ENCODE measurements at regions not wholly inside any gene's neighbourhood (a gene's known extent, or its start where the extent isn't known, plus 50 kb on each side); places are given as distances from the start of the nearest gene placed in this dataset.

DNA sequence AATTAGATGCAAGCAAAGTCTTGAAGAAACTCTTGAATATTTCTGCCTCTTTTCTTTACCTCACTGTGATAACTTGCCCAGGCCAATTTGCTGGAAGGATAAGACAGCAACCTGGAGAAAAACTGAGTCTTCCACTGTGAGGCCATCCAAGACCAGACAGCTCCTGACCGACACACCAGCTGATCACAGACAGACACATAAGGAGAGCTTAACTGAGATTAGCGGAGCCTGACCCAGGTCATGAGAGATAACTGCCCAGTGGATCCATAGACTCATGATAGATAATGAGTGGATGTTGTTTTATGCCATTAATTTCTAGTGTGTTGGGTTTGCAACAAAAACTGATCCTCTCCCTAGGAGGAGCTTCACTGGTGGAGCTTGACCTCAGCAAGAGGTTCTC lies 64.4 kb upstream of the NOX3 start:
- no peak for TF ChIP-seq POLR2A (IDR thresholded peaks at IDR 0.05; ENCODE audit: low read length)
- TF ChIP-seq GATA1 (IDR thresholded peaks at IDR 0.05; ENCODE audit: low read depth, low read length) = no peak
